Brain microvascular endothelial cell (primary cell): ENCODE measurements at regions not wholly inside any gene's neighbourhood (a gene's known extent, or its start where the extent isn't known, plus 50 kb on each side); places are given as distances from the start of the nearest gene placed in this dataset.

Experiments
- DNase-seq: peaks from one replicate; pipeline ENCODE4 v3.0.0-alpha.2; 2020
- H3K27ac ChIP-seq: fragments of 250-450 bp; sonication (Bioruptor Pico); 2 replicates; pipeline ENCODE4 v1.5.1; 2020; ENCODE audit warnings: mild to moderate bottlenecking, moderate library complexity
- H3K27me3 ChIP-seq: fragments of 250-450 bp; sonication (Bioruptor Pico); replicated peaks from 2 replicates; pipeline ENCODE4 v1.5.1; 2020; ENCODE audit warnings: mild to moderate bottlenecking
- H3K36me3 ChIP-seq: fragments of 250-450 bp; sonication (Bioruptor Pico); replicated peaks from 2 replicates; pipeline ENCODE4 v1.5.1; 2020; ENCODE audit warnings: mild to moderate bottlenecking
- H3K4me3 ChIP-seq: 2 replicates; pipeline ENCODE4 v1.5.1; 2011; ENCODE audit warnings: low read depth, mild to moderate bottlenecking, control low read depth, low read length, moderate library complexity
- CTCF ChIP-seq: IDR thresholded peaks from 2 replicates; pipeline ENCODE4 v1.5.1; 2011; ENCODE audit warnings: low read depth, mild to moderate bottlenecking, moderate library complexity, low read length, control low read depth, inconsistent platforms; ENCODE audit errors: missing control alignments
- in situ Hi-C: cut with HindIII; loops from 2 replicates; pipeline ENCODE4 v1.10.0; 2017; ENCODE audit warnings: low sequenced_read_pairs, low pct_ligation_motif_present

DNA sequence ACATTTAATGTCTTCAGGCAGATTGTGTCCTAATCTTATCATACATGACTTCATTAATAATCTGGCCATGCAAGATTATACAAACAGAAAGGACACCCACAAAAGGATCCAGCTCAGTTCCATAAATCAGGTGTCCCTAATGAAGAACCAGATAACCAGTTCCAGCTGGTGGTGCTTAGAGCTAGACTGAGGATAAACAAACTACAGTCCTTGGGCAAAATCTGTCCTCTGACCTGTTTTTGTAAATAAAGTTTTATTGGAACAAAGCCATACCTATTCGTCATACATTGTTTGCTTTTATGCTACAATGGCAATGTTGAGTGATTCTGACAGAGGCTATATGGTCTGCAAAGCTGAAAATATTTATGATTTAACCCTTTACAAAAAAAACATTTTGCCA is 199.5 kb downstream of the MID1IP1 start:
- TF ChIP-seq CTCF: no peak
- no peaks in the 10 kb centered on the region for H3K36me3 ChIP-seq
- H3K27ac ChIP-seq: no peak overlapping the region
- in situ Hi-C loops: no loop called here
- no peak for DNase-seq
- H3K4me3 ChIP-seq: no peak overlapping the region
- no peaks in the 10 kb centered on the region for H3K27me3 ChIP-seq

DNA sequence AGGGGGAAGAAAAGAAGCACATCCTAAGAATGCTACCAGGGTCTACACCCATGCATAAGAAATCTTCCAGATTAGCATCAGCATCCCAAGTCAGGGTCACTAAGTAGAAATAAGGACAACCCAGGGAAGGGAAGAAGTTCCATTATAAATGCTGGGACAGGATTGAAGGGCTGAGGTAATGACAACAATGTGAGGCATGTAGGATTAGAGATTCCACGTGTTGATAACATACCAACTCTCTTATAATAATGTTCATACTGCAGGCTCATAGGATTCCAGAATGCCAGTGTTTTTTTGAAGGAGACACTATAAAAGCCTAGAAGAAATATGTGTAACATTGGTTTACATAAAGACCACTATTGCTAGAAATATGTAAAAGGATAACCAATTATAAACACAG is 201.2 kb downstream of the MID1IP1 start:
- H3K36me3 ChIP-seq: no peaks in the 10 kb centered on the region
- H3K27me3 ChIP-seq: no peaks in the 10 kb centered on the region
- TF ChIP-seq CTCF: no peak
- no peak overlapping the region for H3K4me3 ChIP-seq
- in situ Hi-C loops: no loop called here
- no peak overlapping the region for H3K27ac ChIP-seq
- no peak for DNase-seq

GRCh38 chrX:39008549-39008948 is 207.3 kb downstream of the MID1IP1 start:
- no peaks in the 10 kb centered on the region for H3K36me3 ChIP-seq
- no peak overlapping the region for H3K4me3 ChIP-seq
- no peak for TF ChIP-seq CTCF
- H3K27me3 ChIP-seq: no peaks in the 10 kb centered on the region
- no peak overlapping the region for H3K27ac ChIP-seq
- no peak for DNase-seq
- in situ Hi-C loops: no loop called here

GRCh38 chrX:39011454-39012221 is 210.4 kb downstream of the MID1IP1 start:
- Histone ChIP-seq H3K36me3 (no peaks in the 10 kb centered on the region), H3K27ac (no peak overlapping the region), H3K4me3 (no peak overlapping the region), H3K27me3 (no peaks in the 10 kb centered on the region)
- in situ Hi-C loops: no loop called here
- no peak for TF ChIP-seq CTCF
- no peak for DNase-seq

DNA sequence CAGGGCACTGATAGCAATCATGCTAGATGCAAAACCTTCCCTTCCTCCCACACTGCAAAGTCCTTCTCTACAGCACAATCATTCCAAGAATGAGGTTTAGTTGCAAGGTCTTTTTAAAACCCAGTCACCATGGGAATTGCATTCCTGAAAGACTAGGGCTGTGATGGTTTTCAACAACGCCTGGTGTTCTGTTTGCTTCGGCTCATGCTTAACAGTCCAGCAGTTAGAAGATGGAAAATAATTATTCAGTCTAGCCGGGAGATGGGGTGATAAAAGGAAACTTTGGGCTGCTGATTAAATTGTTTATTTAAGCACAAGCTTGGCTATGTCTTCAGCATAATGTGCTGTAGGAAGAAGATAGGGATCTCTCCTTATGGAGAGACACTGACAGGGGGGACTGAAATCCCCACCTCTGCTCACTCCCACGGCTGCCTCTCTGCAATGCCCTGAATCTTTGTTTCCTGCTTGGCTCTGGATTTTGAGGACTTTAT is 211.4 kb downstream of the MID1IP1 start:
- Histone ChIP-seq H3K27me3 (no peaks in the 10 kb centered on the region), H3K27ac (no peak overlapping the region), H3K4me3 (no peak overlapping the region), H3K36me3 (no peaks in the 10 kb centered on the region)
- in situ Hi-C loops: no loop called here
- DNase-seq: no peak
- no peak for TF ChIP-seq CTCF

GRCh38 chrX:39016556-39016955 is 215.3 kb downstream of the MID1IP1 start:
- no peak overlapping the region for H3K4me3 ChIP-seq
- no peaks in the 10 kb centered on the region for H3K36me3 ChIP-seq
- no peak for TF ChIP-seq CTCF
- no peaks in the 10 kb centered on the region for H3K27me3 ChIP-seq
- no peak for DNase-seq
- H3K27ac ChIP-seq: no peak overlapping the region
- in situ Hi-C loops: no loop called here
